ENCODE measurements at regions not wholly inside any gene's neighbourhood (a gene's known extent, or its start where the extent isn't known, plus 50 kb on each side); places are given as distances from the start of the nearest gene placed in this dataset.

- Histone ChIP-seq H2AK5ac (ENCODE audit: low read depth, low read length) (no peak overlapping the region), H3K4ac (replicated peaks; ENCODE audit: insufficient read length, low read depth, low read length) (no peak overlapping the region), H2BK5ac (ENCODE audit: low read depth, low read length) (no peak overlapping the region), H3K36me3 (ENCODE audit: control insufficient read depth in 2 of 4, insufficient read depth in 4 of 4, low read length in 3 of 4) (no peaks in the 10 kb centered on the region; a peak in 1 of 8 replicates), H4K20me1 (replicated peaks in 1 of 2; ENCODE audit: control insufficient read depth in 1 of 2, insufficient read depth in 2 of 2, low read length in 2 of 2) (no peaks in the 10 kb centered on the region), H3K4me1 (replicated peaks in 1 of 4; ENCODE audit: control insufficient read depth in 3 of 4, insufficient read depth in 4 of 4, low read length in 3 of 4) (no peaks in the 10 kb centered on the region), H4K8ac (ENCODE audit: extremely low read depth, insufficient read depth, low read length) (no peak overlapping the region), H2BK15ac (ENCODE audit: low read length) (no peak overlapping the region), H3K79me1 (ENCODE audit: low read depth, low read length) (no peaks in the 10 kb centered on the region), H3K4me2 (ENCODE audit: insufficient read depth in 1 of 2, low read depth in 2 of 2, low read length in 2 of 2) (no peak overlapping the region), H3K79me2 (ENCODE audit: control insufficient read depth in 1 of 2, insufficient read depth in 2 of 2, low read length in 2 of 2) (no peaks in the 10 kb centered on the region), H2BK20ac (ENCODE audit: low read length) (no peak overlapping the region), H4K91ac (replicated peaks; ENCODE audit: insufficient read length, low read length) (no peak overlapping the region), H3K18ac (ENCODE audit: extremely low read depth, low read length) (no peak overlapping the region), H2BK12ac (ENCODE audit: low read depth, low read length) (no peak overlapping the region), H4K5ac (ENCODE audit: insufficient read length, low read depth, low read length) (no peak overlapping the region), H3K23me2 (ENCODE audit: low read depth, low read length) (no peaks in the 10 kb centered on the region), H2BK120ac (replicated peaks; ENCODE audit: low read depth, low read length) (no peak overlapping the region), H3K56ac (replicated peaks; ENCODE audit: insufficient read length, low read depth, low read length) (no peak overlapping the region), H3K27ac (ENCODE audit: low read depth, low read length) (no peak overlapping the region), H3K9ac (replicated peaks in 1 of 4; ENCODE audit: extremely low read depth in 1 of 4, low read depth in 3 of 4, low read length in 3 of 4) (no peak overlapping the region), H2AFZ (ENCODE audit: low read length) (no peak overlapping the region), H3K23ac (ENCODE audit: insufficient read length) (no peak overlapping the region), H3K9me3 (ENCODE audit: insufficient read depth in 2 of 2, low read depth in 1 of 2, low read length in 1 of 2) (no peaks in the 10 kb centered on the region), H3K27me3 (replicated peaks in 1 of 4; ENCODE audit: control insufficient read depth in 3 of 4, extremely low read depth in 1 of 4, insufficient read depth in 3 of 4, low read length in 3 of 4) (peaks cover 0 to 1% (median 0%) of the 10 kb centered on the region in 4 experiments; a peak in 1 of 7 replicates), H3K14ac (ENCODE audit: insufficient read length) (no peak overlapping the region), H3K4me3 (ENCODE audit: extremely low read depth in 1 of 4, insufficient read depth in 2 of 4, low read depth in 3 of 4, low read length in 4 of 4) (no peak overlapping the region)
- no peak for FAIRE-seq
- 81% methylated on average over 2 of the region's 2 CpGs; no CpG with 5 or more reads in 1 of the 2 experiments for WGBS, 2 experiments (ENCODE audit: extremely low coverage in 1 of 2, insufficient coverage in 1 of 2, insufficient read length in 1 of 2, insufficient replicate concordance in 2 of 2, low coverage in 1 of 2, low lambda C conversion rate in 2 of 2, missing lambda C conversion rate in 1 of 2)
- POLR2A ChIA-PET (ENCODE audit: partially characterized antibody) = no interaction called here
- CTCF ChIA-PET (ENCODE audit: partially characterized antibody) = interaction anchor here (0.6 to 1.1 kb wide), 3 partner anchors 67 to 1283 kb away, joined by 3 to 4 read pairs (median 3); no protein-coding TSS in a partner anchor
- TF ChIP-seq TBP (IDR thresholded peaks at IDR 0.05; ENCODE audit: low read depth, low read length) = no peak
- no peak for TF ChIP-seq ATF2 (IDR thresholded peaks at IDR 0.05; ENCODE audit: low read length)
- no peak for TF ChIP-seq BCL11A (IDR thresholded peaks at IDR 0.05; ENCODE audit: low read depth in 2 of 2, low read length in 2 of 2)
- no peak for DNase-seq (ENCODE audit: low read depth in 1 of 2, low spot score in 2 of 2)
Observed at GRCh38 chr1:99595441-99595840, 50.5 kb upstream of the PALMD start.
